ENCODE measurements at regions not wholly inside any gene's neighbourhood (a gene's known extent, or its start where the extent isn't known, plus 50 kb on each side); places are given as distances from the start of the nearest gene placed in this dataset.

- TF ChIP-seq CTCF (IDR thresholded peaks at IDR 0.05) (no peak), POLR2A (IDR thresholded peaks at IDR 0.05) (no peak)
Measured at GRCh38 chr9:134219646-134220060, 55.3 kb upstream of the RNU6ATAC start.

Measured in sigmoid colon (tissue), 3 donors.